ENCODE measurements at regions not wholly inside any gene's neighbourhood (a gene's known extent, or its start where the extent isn't known, plus 50 kb on each side); places are given as distances from the start of the nearest gene placed in this dataset.

DNA sequence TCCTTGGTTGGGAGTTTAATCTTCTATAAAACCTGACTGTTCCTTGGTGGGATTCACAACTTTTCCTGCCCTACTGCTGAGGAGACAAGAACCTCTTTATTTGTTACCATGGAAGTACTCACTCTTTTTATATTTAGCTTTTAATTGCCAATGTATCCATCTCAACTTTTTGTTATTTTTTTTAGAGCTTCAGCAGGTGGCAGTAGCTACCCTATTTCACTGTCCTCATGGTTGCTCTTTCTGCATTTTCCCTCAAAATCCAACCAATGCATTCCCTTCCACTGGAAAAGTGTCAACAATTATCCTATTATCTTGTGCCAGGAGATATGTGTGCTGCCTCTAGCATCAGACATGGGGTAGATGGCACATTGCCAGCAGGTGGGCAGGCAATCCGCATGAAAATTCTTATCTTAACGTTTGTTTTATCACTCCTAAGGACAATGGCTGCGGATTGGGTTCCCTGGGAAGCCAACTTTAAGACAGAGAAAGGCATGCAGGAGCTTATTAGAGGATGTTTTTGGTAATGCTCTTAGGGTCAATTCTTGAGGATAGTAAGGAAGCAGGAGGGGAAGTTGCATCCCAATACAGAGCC, 406.4 kb downstream of the SNAPC1 start:
- DNase-seq, result no peak

DNA sequence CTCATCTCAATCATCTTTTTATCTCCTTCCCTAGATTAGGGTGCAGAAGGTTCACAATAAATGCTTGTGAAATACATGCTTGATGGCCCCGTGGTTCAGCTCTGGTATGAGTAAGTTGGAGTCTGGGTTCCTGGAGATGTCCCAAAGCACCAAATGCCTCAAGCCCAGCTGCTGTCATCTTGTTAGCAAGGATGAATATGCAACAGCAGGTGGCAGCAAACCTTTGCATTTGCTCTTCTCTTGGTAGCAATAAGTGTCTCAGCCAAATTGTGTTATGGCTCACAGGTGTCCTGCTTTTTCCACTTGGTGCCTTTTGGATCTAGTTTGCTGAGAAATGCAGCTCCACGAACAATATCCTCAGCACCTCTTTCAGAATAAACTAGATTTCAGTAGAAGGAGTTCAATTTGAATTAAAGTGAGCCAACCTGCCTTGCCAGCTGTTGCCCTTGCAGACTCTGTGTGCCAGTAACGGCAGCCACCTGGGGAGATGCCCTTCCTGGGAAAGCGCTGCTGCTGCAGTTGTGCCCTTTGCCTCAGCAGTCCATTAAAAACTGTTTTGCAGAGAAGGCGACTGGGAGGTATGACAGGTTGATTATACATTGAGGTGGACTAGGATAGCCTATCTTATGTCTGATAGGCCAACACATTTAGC, 417.3 kb downstream of the SNAPC1 start:
- DNase-seq, result peak; percentile 70

DNA sequence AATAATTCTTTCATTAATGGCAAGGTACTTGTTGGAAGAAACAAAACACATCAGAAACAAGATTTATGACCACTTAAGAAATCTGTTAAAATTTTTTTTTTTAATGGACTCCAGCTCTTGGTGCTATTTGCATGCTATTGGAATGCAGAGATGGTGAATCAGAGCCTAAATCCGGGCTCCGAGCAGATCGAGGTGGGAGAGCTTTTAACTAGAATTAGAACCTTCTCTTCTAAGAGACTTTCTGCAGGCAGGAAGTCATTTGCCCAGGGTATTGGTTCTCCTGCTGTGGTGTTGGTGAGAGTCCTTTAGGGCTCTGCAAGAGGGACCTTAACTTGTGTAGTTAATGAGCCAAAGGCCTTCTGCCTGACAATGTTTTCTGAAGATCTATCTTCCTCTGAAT, 419.4 kb downstream of the SNAPC1 start:
- DNase-seq, result no peak

GRCh38 chr14:62185078-62185477, 422.9 kb downstream of the SNAPC1 start:
- DNase-seq, result no peak

DNA sequence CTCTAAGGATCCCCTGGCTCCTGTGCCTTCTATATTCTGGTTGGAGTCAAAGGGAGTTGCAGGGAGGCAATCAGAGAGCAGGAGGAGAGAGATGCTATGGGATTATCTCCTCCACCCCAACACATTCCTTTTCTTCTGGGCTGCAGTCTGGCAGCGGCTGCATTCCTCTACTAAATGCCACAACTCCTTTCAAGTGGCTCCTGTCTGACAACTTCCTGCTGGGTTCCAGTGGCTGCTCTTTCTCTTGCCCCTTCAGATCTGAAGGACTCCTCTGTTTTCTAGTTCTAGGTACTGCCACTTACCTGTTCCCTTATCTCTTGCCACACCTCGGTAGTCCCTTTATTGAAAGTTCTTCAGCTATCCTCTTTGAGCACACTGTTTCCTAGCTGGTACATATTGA, 425.0 kb downstream of the SNAPC1 start:
- no peak for DNase-seq

- DNase-seq, result peak; percentile 15
These were observed 427.5 kb downstream of the SNAPC1 start for GRCh38 chr14:62189698-62190097.

DNA sequence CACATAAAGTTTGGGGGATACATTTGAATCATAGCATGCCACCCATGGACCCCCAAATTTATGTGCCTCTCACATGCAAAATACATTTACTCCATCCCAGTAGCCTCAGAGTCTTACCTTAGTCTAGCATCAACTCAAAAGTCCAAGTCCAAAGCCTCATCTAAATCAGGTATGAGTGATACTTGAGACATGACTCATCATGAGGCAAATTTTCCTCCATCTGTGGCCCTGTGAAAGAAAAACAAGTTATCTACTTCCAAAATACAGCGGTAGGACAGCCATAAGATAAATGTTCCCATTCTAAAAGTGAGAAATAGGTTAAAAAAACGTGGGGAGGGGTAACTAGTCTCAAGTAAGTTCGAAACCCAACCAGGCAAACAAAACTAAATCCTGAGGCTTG, 444.2 kb downstream of the SNAPC1 start:
- DNase-seq, result peak; percentile 32

DNA sequence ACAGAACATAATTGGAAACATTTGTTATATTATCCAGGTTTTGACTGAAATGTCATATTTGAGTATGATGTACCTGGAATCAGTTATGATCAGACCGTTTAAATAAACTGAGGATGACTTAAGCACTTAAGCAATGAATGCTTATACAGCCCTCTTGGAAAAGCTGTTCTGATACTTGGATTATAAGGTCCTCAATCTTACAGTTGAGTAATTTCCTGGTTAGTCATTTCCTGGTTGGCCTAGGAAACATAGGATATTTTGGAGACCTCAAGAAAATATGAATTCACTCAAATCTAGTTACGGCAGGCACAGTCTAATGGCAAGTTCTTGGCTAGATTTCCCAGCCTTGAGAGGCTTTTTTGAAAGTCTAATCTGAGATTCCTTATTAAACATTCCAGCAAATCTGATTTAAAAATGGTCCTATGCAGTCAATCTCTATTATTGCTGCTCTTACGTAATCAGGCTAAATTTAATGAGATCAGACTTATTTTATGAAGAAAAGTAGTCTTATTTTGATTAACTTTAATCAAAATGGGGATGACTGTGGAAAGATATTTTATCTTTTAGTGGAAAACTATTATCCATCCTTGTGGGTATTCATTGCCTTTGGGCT, 447.2 kb downstream of the SNAPC1 start:
- peak; percentile 85 for DNase-seq

DNA sequence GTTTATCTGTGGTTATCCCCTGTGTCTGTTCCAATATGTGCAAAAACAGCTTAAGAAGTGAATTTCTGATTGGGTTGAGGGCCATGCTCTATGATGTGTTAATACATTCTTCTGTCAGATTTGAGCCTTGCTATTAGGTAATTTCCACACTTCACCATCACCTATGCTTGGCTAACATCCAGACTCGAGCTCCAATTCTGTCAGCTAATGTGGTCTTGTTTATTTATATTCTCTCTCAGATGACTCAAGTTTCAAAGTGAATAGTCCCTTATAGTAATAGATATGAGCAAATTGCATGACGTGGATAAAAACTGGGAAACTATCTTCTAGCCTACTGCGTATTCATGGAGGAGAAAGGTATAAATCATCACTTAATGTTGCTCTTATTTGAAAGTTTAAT, 451.3 kb downstream of the SNAPC1 start:
- DNase-seq, result peak; percentile 37

GRCh38 chr14:62216121-62216520, 453.9 kb downstream of the SNAPC1 start:
- DNase-seq, result no peak

- no peak for DNase-seq
These were observed 472.6 kb downstream of the SNAPC1 start for GRCh38 chr14:62234849-62235248.

GRCh38 chr14:62244221-62244620, 482.0 kb downstream of the SNAPC1 start:
- DNase-seq, result no peak

DNA sequence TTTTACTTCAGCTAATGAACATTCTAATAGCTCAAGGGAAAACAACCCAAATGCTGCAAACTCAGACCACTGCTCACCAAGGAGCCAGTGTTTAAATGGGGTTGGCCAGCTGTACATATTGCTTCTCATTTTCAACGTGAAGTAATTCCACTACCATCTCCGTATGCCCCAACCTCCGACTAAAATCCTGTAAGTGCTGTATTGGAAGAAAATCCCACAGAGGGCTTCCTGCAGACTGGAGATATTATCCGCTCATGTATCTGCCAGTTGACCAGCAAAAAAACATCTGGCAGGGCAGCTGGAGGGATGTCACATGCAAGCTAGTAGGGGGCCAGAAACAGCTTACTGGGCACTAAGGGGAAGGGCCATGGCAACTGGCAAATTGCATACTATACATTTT, 485.0 kb downstream of the SNAPC1 start:
- DNase-seq, result no peak

DNA sequence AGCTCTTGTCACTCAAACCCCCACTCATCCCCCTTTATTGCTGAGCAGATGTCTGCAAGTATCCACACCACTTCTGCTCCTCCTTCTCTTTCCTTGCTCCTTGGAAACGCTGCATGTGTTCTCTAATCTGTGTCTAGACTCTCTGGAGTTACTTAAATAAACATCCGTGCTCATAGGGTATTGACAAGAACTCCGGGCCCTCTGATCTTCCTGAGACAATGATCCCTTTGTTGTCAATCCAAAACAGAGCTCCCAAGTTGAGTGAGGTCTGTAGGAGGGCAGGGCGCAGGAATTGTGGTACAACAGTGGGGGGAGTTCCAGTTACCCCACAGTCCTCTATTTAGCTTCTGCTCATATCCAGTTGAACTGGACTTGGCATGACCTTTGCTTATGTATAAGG, 489.0 kb downstream of the SNAPC1 start:
- no peak for DNase-seq

GRCh38 chr14:62253171-62253570, 491.0 kb downstream of the SNAPC1 start:
- no peak for DNase-seq

DNA sequence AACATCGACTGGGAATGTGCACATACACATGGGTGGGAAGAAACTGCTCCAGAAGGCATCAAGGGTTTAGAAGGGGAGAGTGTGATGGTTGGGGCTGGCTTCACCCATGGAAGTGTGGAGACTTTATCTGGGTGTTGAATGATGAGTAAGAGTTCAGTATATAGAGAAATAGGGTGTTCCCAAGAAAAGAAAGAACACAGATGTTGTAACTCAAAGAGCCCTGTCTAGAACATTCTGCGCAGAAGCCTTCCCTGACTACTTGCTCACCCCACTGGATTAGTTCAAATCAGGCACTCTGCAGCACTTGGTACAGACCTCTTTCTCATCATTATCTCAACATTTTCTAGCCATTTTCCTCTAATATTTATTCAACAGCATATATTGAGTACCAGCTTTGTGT, 491.7 kb downstream of the SNAPC1 start:
- DNase-seq, result no peak

- DNase-seq, result no peak
These were observed 507.0 kb downstream of the SNAPC1 start for GRCh38 chr14:62269204-62269603.

DNA sequence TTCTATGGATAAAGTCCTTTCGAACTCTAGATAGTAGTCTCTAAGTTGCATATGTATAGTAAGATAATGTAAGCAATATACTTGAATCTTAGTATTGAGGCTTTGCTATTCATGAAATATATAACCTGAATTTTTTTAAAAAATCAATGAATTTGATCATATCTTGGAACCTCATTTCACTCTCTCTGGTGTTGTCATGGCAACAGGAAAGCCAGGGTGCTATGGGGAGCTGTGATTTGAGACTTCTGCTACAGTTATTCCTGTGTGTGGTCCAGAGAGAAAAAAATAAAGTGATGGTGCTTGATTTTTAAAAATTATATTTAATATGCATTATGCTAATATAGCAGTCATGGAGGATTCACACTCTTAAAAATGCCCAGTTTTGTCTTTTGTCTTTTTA, 508.0 kb downstream of the SNAPC1 start:
- no peak for DNase-seq

DNA sequence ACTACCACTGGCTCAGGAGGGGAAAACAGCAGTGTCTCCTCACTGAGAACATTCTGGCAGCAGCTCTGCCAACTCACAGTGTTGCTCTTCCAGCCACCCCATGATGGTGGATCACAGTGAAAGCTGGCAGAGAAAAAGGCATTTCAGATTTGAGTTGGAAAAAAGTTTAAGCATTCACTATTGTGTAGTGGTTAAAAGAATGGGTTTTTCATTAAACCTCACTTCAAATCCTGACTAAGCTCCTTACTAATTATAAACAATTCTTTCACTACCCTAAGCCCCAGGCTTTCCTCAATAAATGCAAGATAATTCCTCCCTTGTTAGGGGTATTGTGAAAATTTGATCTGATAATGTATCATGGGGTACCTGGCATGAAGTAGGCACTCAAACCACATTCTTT, 518.1 kb downstream of the SNAPC1 start:
- DNase-seq, result no peak

DNA sequence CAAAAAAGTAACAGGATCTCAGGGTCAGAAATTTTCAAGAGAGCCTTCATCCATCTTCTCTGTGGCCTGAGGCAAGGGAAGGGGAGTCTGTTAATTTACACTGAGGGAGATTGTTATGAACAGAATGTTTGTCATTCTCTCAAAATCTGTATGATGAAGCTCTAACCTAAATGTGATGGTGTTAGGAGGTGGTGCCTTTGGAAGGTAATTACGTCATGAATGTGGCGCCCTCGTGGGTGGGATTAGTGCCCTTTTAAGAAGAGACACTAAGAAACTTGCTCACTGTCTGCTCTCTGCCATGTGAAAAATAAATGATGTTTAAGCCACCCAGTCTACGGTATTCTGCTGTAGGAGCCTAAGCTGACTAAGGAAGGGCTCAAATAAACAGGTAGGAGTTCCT, 521.6 kb downstream of the SNAPC1 start:
- no peak for DNase-seq

GRCh38 chr14:62289471-62289870, 527.3 kb downstream of the SNAPC1 start:
- DNase-seq, result peak; percentile 9

DNA sequence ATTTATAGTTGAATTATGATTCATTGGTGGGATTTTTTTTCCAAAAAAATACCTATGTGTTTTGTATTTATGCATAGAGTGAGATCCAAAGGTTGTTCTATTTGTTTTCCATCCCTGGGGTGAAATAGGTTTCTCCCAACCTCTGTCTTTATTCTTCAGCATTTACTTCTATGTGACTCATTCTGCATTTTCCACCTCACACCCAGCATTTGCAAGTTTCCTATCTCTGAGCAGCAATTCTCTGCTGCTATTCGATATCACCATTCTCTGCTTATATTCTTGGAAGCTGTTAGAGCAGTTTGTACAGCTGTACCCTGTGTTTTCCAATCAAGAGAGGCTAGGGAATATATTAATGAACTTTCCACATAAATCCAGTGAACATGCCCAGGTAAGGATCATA, 538.9 kb downstream of the SNAPC1 start:
- DNase-seq, result no peak

DNA sequence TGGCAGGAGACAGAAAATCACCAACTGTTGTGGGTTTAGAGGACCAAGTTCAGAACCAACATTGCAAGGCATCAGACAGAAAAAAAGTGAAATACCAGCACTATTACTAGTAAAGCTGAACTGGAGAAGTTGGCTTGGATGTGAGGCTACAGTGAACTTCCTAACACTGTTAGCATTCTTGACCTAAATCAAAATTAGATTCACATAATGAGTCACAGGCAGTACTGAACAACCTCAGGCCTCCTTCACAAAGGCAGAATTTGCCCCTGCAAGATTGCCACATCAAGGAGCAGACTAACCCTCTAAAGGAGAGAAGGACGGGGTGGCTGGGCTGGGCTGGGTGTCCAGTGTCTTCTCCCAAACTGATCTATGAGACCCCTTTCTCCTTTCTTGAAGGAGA, 539.7 kb downstream of the SNAPC1 start:
- no peak for DNase-seq

- no peak for DNase-seq
These were observed 541.2 kb downstream of the SNAPC1 start for GRCh38 chr14:62303437-62303836.

DNA sequence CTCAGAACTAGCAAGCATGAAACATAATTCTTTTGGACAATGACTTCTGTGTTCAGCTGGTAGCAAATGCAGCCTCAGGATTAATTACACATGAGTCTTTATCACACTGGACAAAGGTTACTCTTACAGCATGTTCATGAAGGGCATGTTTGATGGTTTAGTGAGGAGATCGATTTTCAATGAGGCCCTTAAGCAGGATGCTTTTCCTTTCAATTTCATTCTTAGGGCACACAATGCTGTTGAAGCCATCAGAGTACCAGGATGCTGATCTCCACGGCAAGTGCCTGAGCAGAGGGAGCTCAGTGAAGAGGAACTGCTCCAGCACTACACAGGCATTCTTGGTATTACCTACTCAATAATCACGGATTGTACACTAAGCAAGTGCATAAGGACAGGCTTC, 542.0 kb downstream of the SNAPC1 start:
- DNase-seq, result no peak
